Stimulated activated naive CD4-positive, alpha-beta T cell treated with Interleukin-2 at 50 U/mL for 16 hours (primary cell): ENCODE measurements at regions not wholly inside any gene's neighbourhood (a gene's known extent, or its start where the extent isn't known, plus 50 kb on each side); places are given as distances from the start of the nearest gene placed in this dataset.

Experiments used
- DNase-seq: peaks from one replicate; lab custom pipeline; 2025; lab: John Stamatoyannopoulos, UW

DNA sequence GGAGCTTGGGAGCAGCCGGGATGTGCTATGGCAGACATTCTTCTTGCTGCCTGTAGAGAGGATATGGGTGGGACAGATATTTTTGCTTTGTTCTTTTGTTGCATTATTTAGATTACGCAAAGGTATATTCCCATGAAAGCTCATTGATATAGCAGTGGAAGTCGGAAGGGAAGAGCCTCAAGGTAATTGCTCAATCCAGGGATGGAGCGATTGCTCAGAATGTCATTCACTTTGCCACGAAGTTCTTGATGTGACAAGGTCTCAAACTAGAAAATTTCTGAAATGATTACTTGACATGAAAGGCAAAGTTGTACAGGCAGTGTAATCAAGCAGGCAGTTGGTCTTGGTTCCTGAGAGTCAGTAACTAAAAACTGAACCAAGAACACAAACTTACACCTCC lies 615.6 kb upstream of the CDH4 start:
- DNase-seq: no peak

- DNase-seq: no peak
Observed at GRCh38 chr20:60637801-60638200, 614.3 kb upstream of the CDH4 start.

- DNase-seq: no peak
Observed at GRCh38 chr20:60638430-60639098, 613.5 kb upstream of the CDH4 start.

DNA sequence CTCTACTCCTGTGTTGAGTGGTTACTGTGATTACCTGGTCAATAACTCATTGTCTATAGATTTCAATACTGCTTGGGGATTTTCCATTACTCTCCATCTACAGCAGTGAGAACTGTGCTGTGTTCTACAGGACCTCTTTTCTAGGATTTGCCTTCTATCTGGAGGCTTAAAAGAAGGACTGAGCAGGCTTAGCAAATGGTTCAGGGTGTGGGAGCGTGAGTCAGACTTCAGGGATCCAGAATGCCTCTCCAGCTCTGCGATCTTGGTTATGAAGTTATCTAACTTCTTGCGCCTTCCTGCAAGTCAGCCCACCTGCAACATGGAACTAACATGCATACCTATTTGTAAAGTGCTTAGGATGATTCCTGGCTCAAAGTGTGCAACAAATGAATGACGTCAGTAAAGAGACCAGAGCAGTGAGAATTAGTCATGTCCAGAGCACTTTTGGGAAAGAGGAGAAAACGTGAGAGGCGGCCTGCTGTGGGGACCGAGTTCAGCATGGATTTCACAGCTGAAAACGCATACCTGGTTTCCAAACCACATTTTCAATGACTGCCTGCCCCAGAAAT lies 610.1 kb upstream of the CDH4 start:
- no peak for DNase-seq

- no peak for DNase-seq
Observed at GRCh38 chr20:60642541-60642940, 609.5 kb upstream of the CDH4 start.

DNA sequence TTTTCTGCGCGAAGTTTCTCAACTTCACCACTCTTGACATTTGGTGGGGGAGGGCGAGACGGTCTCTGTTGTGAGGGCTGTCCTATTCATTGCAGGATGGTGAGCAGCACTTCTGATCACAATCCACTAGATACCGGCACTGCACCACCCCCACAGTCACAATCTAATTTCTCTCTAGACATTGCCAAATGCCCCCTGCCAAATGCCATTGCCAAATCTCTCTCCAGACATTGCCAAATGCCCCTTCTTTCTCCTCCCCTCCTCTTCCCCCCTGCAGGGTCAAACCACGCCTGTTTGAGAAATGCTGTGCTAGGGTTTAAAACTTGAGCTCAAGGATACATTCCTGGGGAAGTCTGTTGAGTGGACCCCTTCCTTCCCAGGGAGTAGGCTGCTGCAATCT lies 603.5 kb upstream of the CDH4 start:
- DNase-seq: no peak

DNA sequence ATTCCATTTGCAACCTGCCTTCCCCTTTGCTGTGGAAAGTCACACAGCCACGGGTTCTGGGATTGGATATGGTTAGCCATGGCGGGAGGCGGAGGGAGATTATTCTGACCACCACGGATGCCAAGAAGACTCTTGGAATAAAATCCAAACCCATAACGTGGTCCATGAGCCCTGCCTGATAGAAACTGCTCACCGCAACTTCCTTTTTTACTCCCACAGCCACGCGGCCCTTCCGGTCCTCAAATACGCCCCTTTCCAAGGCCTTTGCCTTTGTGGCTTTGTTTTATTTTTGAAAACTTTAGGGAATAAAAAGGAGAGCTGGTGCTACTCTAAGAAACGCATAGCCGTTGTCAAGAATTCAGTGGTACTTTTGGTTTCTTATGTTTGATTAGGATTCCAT lies 602.5 kb upstream of the CDH4 start:
- no peak for DNase-seq

GRCh38 chr20:60650087-60650486 lies 602.0 kb upstream of the CDH4 start:
- no peak for DNase-seq

- DNase-seq: no peak
Observed at GRCh38 chr20:60652046-60652445, 600.0 kb upstream of the CDH4 start.

DNA sequence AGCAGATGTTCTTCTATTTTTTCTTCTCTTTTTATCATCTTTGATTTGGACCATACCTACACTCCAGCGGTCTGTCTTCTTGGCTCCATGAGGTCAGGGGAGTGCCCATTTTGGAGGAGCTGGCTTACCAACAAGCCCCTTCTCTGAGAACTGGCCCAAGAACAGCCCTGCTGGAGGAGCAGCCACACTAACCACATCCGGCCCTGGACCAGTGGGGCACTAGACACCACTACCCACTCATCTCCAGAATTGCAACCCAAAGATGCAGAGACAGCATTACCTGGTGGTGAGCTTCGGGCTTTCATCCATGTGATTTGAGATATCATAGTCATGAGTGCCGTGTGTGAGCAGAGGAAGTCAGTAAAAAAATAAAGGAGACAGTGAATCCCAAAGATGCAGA lies 599.4 kb upstream of the CDH4 start:
- no peak for DNase-seq

DNA sequence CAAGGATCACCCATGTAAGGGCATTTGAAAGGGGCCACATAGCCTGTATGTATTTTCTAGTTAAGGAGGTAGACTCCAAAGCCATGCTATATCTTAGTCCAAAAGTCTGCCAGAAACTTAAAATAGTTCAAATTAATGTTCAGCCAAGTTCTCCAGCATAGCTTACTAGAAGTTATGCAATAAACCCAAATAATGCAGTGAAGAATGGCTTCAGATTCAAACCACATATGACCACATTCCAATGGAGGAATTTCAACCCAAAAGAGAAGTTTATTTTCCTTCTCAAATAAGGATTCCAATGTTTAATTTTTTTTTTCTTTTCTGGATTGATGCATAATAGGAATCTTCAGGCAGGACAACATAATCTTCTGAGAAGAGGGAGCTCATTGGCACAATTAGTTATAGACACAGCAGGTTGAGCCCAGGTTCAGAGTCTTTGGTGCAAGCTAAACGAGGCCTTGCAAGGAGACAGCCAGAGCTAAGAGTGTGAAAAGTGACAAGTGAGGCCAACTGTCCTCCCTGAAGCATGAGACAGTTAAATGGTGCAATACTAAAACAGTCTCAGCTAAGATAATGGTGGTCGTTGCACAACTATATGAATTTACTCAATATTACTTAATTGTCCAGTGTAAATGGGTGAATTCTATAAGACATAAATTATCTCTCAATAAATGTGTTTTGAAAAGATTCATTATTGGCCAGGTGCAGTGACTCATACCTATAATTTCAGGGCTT lies 598.8 kb upstream of the CDH4 start:
- no peak for DNase-seq

DNA sequence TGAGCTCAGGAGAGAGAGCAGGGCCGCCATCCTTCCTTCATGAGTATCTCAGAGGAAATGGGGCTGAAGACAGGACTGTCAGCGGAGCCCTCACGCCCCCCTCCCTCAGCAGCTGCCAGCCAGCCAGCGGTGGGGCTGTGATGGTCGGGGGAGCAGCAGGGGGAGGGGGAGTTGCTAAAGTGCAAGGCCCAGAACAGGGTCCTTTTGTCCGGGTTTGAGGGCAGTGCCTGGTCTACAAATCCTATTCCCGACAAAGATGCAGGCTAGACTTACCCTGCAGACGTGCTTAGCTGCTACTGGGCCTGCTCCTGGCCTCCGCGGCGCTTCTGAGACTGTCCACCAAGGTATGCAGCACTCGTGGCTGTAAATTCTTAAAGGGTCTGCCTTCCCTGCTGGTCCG lies 593.4 kb upstream of the CDH4 start:
- no peak for DNase-seq

DNA sequence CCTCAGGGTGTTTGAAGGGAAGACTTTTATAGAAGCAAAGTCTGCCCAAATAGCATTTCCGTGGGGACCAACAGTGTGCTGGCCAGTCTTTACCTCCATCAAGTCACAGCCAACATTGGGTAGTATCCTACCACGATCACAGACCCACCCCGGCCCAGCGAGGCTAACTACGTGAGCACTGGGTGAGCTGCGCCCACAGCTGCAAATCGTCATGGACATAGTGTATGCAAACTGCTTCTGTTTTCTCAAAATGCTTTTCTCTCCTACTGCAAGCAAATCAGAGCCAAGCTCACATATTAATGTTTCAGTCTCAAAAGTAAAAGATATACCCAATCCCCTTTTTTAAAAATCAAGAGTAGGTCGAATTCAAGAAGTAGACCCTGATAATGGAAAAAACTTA lies 592.8 kb upstream of the CDH4 start:
- no peak for DNase-seq

DNA sequence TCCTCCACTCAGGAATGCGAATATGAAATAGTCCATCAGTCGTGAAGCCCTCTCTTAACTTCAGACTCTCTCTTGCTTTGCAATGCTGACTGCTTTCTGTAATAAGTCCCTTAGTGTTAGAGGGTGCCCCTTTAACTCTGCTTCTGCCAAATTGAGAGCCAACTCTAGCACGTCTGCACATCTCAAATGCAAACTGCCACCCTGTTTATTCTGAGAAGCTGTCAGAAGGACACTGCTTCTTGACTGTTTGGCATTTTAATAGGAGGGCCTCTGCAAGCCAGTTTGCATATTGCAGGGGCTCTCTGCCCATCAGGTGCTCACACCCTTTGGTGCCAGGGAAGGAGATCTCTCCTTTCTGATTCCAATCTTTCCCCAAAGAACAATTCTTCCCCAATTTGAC lies 589.8 kb upstream of the CDH4 start:
- DNase-seq: no peak

DNA sequence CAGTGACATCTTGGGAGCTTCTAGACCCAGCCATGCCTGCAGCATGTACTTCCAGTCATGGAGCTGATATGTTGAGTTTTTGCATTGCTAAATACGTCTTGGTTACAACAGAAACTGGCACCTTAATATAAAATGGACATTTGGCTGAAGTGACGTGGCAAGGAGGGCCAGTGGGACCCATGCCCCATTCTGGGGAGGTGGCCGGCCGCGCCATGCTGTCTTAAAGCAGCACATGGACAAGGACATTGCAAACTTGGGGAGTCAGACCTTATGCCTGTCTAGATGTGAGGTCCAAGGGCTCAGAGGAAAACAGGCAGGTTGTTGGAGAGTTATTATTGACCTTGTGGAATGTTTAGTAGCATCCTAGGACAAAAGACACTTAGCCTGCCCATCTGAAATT lies 588.0 kb upstream of the CDH4 start:
- DNase-seq: no peak

- DNase-seq: no peak
Observed at GRCh38 chr20:60667641-60668040, 584.4 kb upstream of the CDH4 start.

DNA sequence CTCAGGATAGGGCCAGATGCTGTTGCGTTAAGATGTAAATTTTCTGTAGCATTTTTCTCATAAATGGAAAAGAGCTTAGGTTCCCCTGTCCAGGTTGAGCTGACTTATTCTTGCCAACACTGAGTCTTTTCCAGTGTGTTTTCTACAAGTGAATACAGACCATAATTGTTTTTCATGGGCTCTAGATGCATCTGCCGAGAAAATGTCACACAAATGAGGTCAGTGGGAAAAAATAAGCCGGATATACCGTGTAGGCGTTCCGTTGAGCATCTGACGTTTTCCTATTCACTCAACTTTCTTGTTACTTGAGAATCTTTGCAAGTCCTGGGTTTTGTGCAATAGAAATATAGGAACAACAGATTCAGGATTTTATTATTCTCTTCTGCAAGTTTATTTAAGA lies 582.9 kb upstream of the CDH4 start:
- no peak for DNase-seq

DNA sequence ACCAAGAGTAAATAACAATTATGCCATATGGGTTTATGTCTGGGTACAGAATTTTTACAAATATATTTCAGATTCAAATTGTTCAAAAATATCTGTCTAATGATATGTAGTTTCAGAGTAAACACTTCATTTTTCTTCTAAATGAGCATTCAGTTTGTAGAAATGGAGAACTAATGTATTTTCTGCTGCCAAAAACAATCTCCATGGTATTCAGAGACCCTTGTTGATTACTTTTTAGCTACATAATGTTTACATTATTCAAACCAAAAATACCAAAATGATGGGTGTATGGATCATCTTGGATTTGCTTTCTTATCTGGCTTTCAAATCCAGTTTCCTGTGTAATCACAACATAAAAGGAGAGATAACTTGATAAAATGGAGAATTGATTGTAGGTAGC lies 576.0 kb upstream of the CDH4 start:
- DNase-seq: no peak

DNA sequence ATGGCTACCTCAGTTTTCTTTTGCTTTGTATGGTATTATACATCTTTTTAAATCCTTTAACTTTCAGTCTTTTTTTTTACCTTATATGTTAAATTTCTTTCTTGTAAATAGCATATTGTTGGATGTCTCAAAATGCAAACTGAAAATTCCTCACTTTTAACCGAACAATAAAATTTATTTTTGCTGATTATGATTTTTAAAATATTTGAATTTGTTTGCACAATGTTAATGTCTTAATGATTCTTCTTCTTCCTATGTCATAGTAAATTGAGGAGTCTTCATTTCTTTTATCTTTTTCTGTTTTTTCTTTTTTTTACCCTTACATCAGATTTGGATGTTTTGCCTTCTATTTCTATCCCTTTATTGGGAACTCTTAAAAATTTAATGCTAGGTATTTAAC lies 574.2 kb upstream of the CDH4 start:
- no peak for DNase-seq

DNA sequence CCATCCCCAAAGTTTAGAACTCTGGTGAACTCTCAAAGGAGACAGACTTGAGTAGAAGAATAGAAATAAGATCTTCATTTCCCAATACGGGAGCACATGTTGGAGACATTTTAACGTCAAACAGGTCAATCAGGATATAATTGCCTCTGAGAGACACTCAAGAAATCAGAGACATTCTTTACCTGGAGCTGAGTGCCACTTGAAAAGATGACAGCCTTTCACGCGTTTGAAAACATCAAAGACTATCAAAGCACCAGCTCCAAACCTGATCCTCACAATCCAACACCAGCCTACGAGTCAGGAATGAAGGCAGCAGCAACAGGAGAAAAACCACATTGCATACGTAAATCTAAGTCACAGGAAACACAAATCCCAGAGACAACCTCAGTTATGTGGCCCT lies 571.5 kb upstream of the CDH4 start:
- DNase-seq: no peak

DNA sequence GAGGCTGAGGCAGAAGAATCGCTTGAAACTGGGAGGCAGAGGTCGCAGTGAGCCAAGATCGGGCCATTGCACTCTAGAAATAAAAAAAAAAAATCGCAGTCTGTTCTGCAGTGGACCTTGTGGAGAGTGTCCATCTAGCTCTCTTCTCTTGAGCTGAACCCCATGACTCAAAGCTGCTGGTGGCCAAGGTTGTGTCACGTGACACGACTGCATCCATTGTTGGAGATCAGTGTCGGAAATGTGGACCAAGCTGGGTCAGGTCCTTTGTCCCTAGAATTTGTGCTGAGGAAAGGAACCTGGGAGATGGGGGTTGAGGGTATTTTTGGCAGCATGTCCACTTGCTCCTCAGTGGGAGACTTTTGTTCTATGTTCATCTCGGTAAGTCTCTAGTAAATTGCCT lies 564.8 kb upstream of the CDH4 start:
- DNase-seq: no peak

- no peak for DNase-seq
Observed at GRCh38 chr20:60690771-60691170, 561.3 kb upstream of the CDH4 start.

DNA sequence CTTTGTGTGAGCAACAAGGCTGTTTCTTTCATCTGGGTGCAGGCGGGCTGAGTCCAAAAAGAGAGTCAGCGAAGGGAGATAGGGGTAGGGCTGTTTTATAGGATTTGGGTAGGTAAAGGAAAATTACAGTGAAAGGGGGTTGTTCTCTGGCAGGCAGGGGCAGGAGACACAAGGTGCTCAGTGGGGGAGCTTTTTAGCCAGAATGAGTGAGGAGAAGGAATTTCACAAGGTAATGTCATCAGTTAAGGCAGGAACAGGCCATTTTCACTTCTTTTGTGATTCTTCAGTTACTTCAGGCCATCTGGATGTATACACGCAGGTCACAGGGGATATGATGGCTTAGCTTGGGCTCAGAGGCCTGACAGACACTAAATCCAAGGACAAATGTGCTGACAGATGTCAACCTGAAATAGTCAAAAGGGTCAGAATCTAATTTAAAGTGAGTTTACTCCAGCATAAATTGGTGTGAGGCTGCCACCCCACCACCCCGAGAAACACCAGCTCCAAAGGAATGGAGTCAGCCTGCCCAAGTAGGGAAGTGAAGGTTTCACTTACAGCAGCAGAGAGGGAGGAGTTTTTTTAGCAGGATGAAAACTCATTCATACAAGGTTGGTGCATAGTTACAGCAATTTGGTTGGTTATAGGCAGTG lies 560.0 kb upstream of the CDH4 start:
- no peak for DNase-seq
